Fibroblast of skin of right quadriceps (primary cell): ENCODE measurements at regions not wholly inside any gene's neighbourhood (a gene's known extent, or its start where the extent isn't known, plus 50 kb on each side); places are given as distances from the start of the nearest gene placed in this dataset.

Experiments
- DNase-seq: peaks from one replicate; pipeline ENCODE4 v3.0.0-alpha.2; 2013

- no peak for DNase-seq
These were observed 148.1 kb upstream of the C14orf180 start for GRCh38 chr14:104431351-104431928.

- DNase-seq, result no peak
These were observed 147.5 kb upstream of the C14orf180 start for GRCh38 chr14:104431929-104432541.

- DNase-seq, result no peak
These were observed 146.8 kb upstream of the C14orf180 start for GRCh38 chr14:104432611-104433231.

GRCh38 chr14:104433401-104434213 lies 146.0 kb upstream of the C14orf180 start:
- no peak for DNase-seq

- DNase-seq, result no peak
These were observed 145.1 kb upstream of the C14orf180 start for GRCh38 chr14:104434214-104435076.

- DNase-seq, result no peak
These were observed 144.2 kb upstream of the C14orf180 start for GRCh38 chr14:104435147-104436046.

- DNase-seq, result no peak
These were observed 143.4 kb upstream of the C14orf180 start for GRCh38 chr14:104436047-104436591.

- no peak for DNase-seq
These were observed 142.5 kb upstream of the C14orf180 start for GRCh38 chr14:104436741-104437701.

GRCh38 chr14:104437703-104438102 lies 141.9 kb upstream of the C14orf180 start:
- no peak for DNase-seq

- DNase-seq, result no peak
These were observed 141.2 kb upstream of the C14orf180 start for GRCh38 chr14:104438166-104438887.

- no peak for DNase-seq
These were observed 139.9 kb upstream of the C14orf180 start for GRCh38 chr14:104439625-104440024.

- no peak for DNase-seq
These were observed 139.1 kb upstream of the C14orf180 start for GRCh38 chr14:104440297-104440956.

- no peak for DNase-seq
These were observed 138.1 kb upstream of the C14orf180 start for GRCh38 chr14:104441275-104442106.

- DNase-seq, result no peak
These were observed 137.4 kb upstream of the C14orf180 start for GRCh38 chr14:104442107-104442551.

GRCh38 chr14:104442631-104443390 lies 136.8 kb upstream of the C14orf180 start:
- no peak for DNase-seq

- no peak for DNase-seq
These were observed 136.0 kb upstream of the C14orf180 start for GRCh38 chr14:104443391-104444158.
